Panc1 (cell line): ENCODE measurements at regions not wholly inside any gene's neighbourhood (a gene's known extent, or its start where the extent isn't known, plus 50 kb on each side); places are given as distances from the start of the nearest gene placed in this dataset.

Experiments used
- ATAC-seq: fragments of 200-7000 bp; cut with Tn5 transposase; 2 replicates; pipeline ENCODE4 v1.9.1; 2020; ENCODE audit warnings: mild to moderate bottlenecking, moderate library complexity
- BruUV-seq: library from RNA; stranded (reverse); fragments of 400-500 nt; replicated peaks from 2 replicates; lab custom pipeline; 2021; lab: Mats Ljungman, UMichigan
- CTCF ChIA-PET: fragments of 300-600 bp; sonication (Branson Sonifier 250); formaldehyde crosslinking; loops from one replicate; lab custom pipeline; 2022; ENCODE audit warnings: antibody characterized with exemption; lab: Charles Lee
- POLR2A ChIA-PET: fragments of 300-600 bp; sonication (Branson Sonifier 250); formaldehyde crosslinking; loops from one replicate; lab custom pipeline; 2022; ENCODE audit warnings: antibody characterized with exemption; lab: Charles Lee
- DNase-seq: peaks from one replicate; pipeline ENCODE4 v3.0.0-alpha.2; 2010; ENCODE audit warnings: low read depth, low spot score
- H3K27ac ChIP-seq: 2 replicates; pipeline ENCODE4 v1.5.1; 2011; ENCODE audit warnings: mild to moderate bottlenecking, low read length, inconsistent platforms
- H3K27me3 ChIP-seq: fragments of 200-500 bp; sonication (Bioruptor generic); 2 replicates; pipeline ENCODE4 v1.6.0; 2014; ENCODE audit warnings: low read length, inconsistent platforms; ENCODE audit not compliant: control insufficient read depth, insufficient read depth
- H3K36me3 ChIP-seq: fragments of 200-500 bp; sonication (Bioruptor generic); 2 replicates; pipeline ENCODE4 v1.5.1; 2014; ENCODE audit warnings: inconsistent platforms, mild to moderate bottlenecking, low read length, moderate library complexity; ENCODE audit not compliant: control insufficient read depth, insufficient read depth
- H3K4me1 ChIP-seq: 2 replicates; pipeline ENCODE4 v1.5.1; 2011; ENCODE audit warnings: inconsistent platforms, mild to moderate bottlenecking, low read length, moderate library complexity; ENCODE audit not compliant: control insufficient read depth, insufficient read depth
- H3K4me3 ChIP-seq, 2 experiments: 2 replicates each; pipeline ENCODE4 v1.5.1; 2011 to 2012; ENCODE audit warnings: low read depth in 2 of 2, low read length in 2 of 2, mild to moderate bottlenecking in 2 of 2, inconsistent platforms in 1 of 2, moderate library complexity in 1 of 2
- H3K9me3 ChIP-seq: fragments of 200-500 bp; sonication (Bioruptor generic); 2 replicates; pipeline ENCODE4 v1.5.1; 2014; ENCODE audit warnings: low read depth, mild to moderate bottlenecking, inconsistent platforms, low read length, moderate library complexity; ENCODE audit not compliant: control insufficient read depth, insufficient read depth
- POLR2AphosphoS5 ChIP-seq: IDR thresholded peaks from 2 replicates; pipeline ENCODE4 v1.6.1; 2012; ENCODE audit warnings: mild to moderate bottlenecking, low read depth, low read length, moderate library complexity
- SIN3A ChIP-seq: IDR thresholded peaks from 2 replicates; pipeline ENCODE4 v1.6.1; 2012; ENCODE audit warnings: low read depth, mild to moderate bottlenecking, low read length, moderate library complexity, borderline replicate concordance; ENCODE audit not compliant: insufficient read depth
- TCF7L2 ChIP-seq: IDR thresholded peaks from 2 replicates; pipeline ENCODE4 v1.6.1; 2011; ENCODE audit warnings: mild to moderate bottlenecking, low read depth, low read length, inconsistent platforms
- in situ Hi-C: cut with HindIII; loops from 2 replicates; pipeline ENCODE4 v1.10.0; 2016; ENCODE audit warnings: low sequenced_read_pairs, low pct_unique_long_range_greater_than_20kb
- intact Hi-C: fragments of 100-400 bp; cut with micrococcal nuclease; formaldehyde crosslinking; loops from one replicate; pipeline ENCODE4 v1.10.0; 2022; ENCODE audit not compliant: unreplicated experiment
- TF ChIP-seq, protein P1 (sequence below), 2 experiments: IDR thresholded peaks; 2 replicates each; pipeline ENCODE4 v1.6.1; 2011 to 2012; ENCODE audit warnings: low read depth in 2 of 2, control low read depth in 1 of 2, low read length in 1 of 2, mild to moderate bottlenecking in 1 of 2, moderate library complexity in 1 of 2; ENCODE audit not compliant: insufficient read depth in 1 of 2
- TF ChIP-seq, protein P2 (sequence below): fragments of 450-650 bp; IDR thresholded peaks from 2 replicates; pipeline ENCODE4 v1.5.1; 2017; ENCODE audit warnings: mild to moderate bottlenecking

DNA sequence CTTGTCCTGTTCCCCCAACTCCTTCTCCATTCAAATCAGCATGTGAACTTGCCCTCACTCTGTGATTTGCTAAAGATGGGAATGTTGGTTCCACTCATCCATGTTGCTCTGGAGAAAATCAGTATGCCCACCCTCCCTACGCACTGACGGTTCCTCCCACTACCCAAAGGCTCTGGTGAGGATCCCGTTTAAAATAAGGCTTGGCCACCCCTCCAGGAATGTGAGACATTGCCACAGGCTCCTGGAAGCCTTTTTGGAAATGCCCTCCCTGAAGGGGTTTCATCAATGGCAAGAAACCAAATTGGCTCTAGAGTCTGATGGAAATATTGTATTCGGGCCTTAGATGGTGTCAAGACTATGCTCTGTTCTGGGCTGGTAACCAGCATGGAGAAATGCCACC lies 187.3 kb downstream of the USP12 start:
- Histone ChIP-seq H3K27me3 (no peaks in the 10 kb centered on the region), H3K4me1 (peaks cover 68% of the 10 kb centered on the region), H3K27ac (peak overlapping the region; percentile 100), H3K4me3 (no peak overlapping the region), H3K36me3 (no peaks in the 10 kb centered on the region), H3K9me3 (no peaks in the 10 kb centered on the region)
- no TSS peak for BruUV-seq
- TF ChIP-seq, protein P1, sequence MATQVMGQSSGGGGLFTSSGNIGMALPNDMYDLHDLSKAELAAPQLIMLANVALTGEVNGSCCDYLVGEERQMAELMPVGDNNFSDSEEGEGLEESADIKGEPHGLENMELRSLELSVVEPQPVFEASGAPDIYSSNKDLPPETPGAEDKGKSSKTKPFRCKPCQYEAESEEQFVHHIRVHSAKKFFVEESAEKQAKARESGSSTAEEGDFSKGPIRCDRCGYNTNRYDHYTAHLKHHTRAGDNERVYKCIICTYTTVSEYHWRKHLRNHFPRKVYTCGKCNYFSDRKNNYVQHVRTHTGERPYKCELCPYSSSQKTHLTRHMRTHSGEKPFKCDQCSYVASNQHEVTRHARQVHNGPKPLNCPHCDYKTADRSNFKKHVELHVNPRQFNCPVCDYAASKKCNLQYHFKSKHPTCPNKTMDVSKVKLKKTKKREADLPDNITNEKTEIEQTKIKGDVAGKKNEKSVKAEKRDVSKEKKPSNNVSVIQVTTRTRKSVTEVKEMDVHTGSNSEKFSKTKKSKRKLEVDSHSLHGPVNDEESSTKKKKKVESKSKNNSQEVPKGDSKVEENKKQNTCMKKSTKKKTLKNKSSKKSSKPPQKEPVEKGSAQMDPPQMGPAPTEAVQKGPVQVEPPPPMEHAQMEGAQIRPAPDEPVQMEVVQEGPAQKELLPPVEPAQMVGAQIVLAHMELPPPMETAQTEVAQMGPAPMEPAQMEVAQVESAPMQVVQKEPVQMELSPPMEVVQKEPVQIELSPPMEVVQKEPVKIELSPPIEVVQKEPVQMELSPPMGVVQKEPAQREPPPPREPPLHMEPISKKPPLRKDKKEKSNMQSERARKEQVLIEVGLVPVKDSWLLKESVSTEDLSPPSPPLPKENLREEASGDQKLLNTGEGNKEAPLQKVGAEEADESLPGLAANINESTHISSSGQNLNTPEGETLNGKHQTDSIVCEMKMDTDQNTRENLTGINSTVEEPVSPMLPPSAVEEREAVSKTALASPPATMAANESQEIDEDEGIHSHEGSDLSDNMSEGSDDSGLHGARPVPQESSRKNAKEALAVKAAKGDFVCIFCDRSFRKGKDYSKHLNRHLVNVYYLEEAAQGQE (IDR thresholded peaks at IDR 0.05; ENCODE audit: insufficient read depth in 1 of 2, low read depth in 2 of 2, low read length in 1 of 2): no peak
- TF ChIP-seq TCF7L2 (no peak), SIN3A (no peak), POLR2AphosphoS5 (no peak)
- TF ChIP-seq, protein P2, sequence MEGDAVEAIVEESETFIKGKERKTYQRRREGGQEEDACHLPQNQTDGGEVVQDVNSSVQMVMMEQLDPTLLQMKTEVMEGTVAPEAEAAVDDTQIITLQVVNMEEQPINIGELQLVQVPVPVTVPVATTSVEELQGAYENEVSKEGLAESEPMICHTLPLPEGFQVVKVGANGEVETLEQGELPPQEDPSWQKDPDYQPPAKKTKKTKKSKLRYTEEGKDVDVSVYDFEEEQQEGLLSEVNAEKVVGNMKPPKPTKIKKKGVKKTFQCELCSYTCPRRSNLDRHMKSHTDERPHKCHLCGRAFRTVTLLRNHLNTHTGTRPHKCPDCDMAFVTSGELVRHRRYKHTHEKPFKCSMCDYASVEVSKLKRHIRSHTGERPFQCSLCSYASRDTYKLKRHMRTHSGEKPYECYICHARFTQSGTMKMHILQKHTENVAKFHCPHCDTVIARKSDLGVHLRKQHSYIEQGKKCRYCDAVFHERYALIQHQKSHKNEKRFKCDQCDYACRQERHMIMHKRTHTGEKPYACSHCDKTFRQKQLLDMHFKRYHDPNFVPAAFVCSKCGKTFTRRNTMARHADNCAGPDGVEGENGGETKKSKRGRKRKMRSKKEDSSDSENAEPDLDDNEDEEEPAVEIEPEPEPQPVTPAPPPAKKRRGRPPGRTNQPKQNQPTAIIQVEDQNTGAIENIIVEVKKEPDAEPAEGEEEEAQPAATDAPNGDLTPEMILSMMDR: no peak
- ChIA-PET CTCF (interaction anchor here (0.7 to 3.1 kb wide), 5 partner anchors 35 to 375 kb away, joined by 3 to 21 read pairs (median 7); no protein-coding TSS in a partner anchor), POLR2A (no interaction called here)
- in situ Hi-C loops: no loop called here
- intact Hi-C loops: loop anchor here (10.0 kb wide), 2 partner anchors 60 to 290 kb away; partner anchors contain the start of gene RASL11A
- ATAC-seq (no peak), DNase-seq (no peak)

DNA sequence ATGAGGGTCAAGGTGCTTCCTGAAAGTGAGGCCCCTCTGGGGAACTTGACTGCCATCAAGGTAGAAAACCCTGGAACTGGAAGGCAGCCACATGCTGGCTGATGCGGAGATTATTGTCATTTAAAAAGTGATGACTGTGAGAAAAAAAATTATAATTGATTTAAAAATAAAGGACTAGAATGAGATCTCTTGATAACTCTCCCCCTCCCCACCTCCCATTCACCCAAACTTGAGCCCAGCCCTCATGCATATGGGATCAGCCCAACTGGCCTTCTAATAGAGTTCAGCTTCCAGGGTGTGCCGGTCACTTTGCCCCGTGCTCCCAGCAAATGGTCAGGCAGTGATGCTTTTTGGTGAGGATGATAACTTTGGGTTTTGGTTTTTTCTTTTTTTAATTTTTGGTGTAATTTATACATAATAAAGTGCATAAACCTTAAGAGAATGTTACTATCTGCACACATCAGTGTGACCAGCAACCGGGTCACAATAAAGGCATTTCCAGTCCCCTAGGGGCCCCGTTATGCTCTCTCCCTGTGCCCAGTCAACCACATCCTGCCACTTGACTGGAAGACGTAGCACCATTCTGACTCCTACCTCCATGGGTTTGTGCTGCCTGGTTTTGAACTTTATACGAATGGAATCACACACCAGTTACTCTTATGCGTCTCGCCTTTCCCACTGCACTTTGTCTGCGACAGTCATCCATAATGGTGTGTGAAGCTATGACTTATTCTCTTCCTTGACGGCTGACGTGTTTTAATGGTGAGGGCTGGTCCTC lies 187.9 kb downstream of the USP12 start:
- intact Hi-C loops (loop anchor here (10.0 kb wide), 2 partner anchors 61 to 291 kb away; partner anchors contain the start of gene RASL11A), in situ Hi-C loops (no loop called here)
- Histone ChIP-seq H3K4me1 (peaks cover 68% of the 10 kb centered on the region), H3K36me3 (no peaks in the 10 kb centered on the region), H3K27ac (peak overlapping the region; percentile 100), H3K9me3 (no peaks in the 10 kb centered on the region), H3K4me3 (peak overlapping the region in 1 of 2 experiments; percentile 29; a peak in 2 of 4 replicates), H3K27me3 (no peaks in the 10 kb centered on the region)
- CTCF ChIA-PET: interaction anchor here (0.7 to 1.3 kb wide), 3 partner anchors 37 to 378 kb away, joined by 6 to 13 read pairs (median 7); no protein-coding TSS in a partner anchor
- TF ChIP-seq, protein P1 (IDR thresholded peaks at IDR 0.05; ENCODE audit: insufficient read depth in 1 of 2, low read depth in 2 of 2, low read length in 1 of 2): 0 out of 4 replicates have a peak, but pooled peaks of 1 of the 2 experiments have one; percentile 4
- TF ChIP-seq, protein P2: no peak
- POLR2A ChIA-PET: interaction anchor here (1.1 kb wide), 1 partner anchor 8 kb away, joined by 3 read pairs; no protein-coding TSS in a partner anchor
- DNase-seq (no peak), ATAC-seq (no peak)
- BruUV-seq: no TSS peak
